H1 (cell line): ENCODE measurements at regions not wholly inside any gene's neighbourhood (a gene's known extent, or its start where the extent isn't known, plus 50 kb on each side); places are given as distances from the start of the nearest gene placed in this dataset.

Experiments used
- CTCF ChIA-PET: fragments of 300-600 bp; sonication (Branson Sonifier 250); formaldehyde crosslinking; loops from one replicate; lab custom pipeline; 2021; ENCODE audit not compliant: partially characterized antibody; lab: Charles Lee
- POLR2A ChIA-PET: fragments of 300-600 bp; sonication (Branson Sonifier 250); formaldehyde crosslinking; loops from one replicate; lab custom pipeline; 2021; ENCODE audit warnings: inconsistent platforms; ENCODE audit not compliant: partially characterized antibody; lab: Charles Lee
- DNase-seq, 2 experiments: peaks; one replicate each; pipeline versions ENCODE4 v3.0.0 to v3.0.0-alpha.2; 2010 to 2022; ENCODE audit warnings: low spot score in 2 of 2, low read depth in 1 of 2, mixed read lengths in 1 of 2
- FAIRE-seq: peaks from 2 replicates; lab custom pipeline; 2011; peaks lifted over from hg19 to GRCh38; lab: Jason Lieb, UNC
- H2AFZ ChIP-seq: 2 replicates; pipeline ENCODE4 v1.8.1; 2012; ENCODE audit warnings: low read length, inconsistent platforms
- H2AK5ac ChIP-seq: 2 replicates; pipeline ENCODE4 v1.6.1; 2013; ENCODE audit warnings: low read depth, low read length
- H2BK120ac ChIP-seq: replicated peaks from 2 replicates; pipeline ENCODE3; 2013; ENCODE audit warnings: low read depth, low read length, inconsistent platforms
- H2BK12ac ChIP-seq: 2 replicates; pipeline ENCODE4 v1.6.1; 2013; ENCODE audit warnings: low read depth, low read length
- H2BK15ac ChIP-seq: 2 replicates; pipeline ENCODE4 v1.6.1; 2013; ENCODE audit warnings: low read length
- H2BK20ac ChIP-seq: 2 replicates; pipeline ENCODE4 v1.6.1; 2013; ENCODE audit warnings: low read length
- H2BK5ac ChIP-seq: 2 replicates; pipeline ENCODE4 v1.6.1; 2013; ENCODE audit warnings: low read depth, low read length
- H3K14ac ChIP-seq: 2 replicates; pipeline ENCODE4 v1.6.1; 2013; ENCODE audit warnings: inconsistent platforms; ENCODE audit not compliant: insufficient read length
- H3K18ac ChIP-seq: 2 replicates; pipeline ENCODE4 v1.6.1; 2013; ENCODE audit warnings: low read length; ENCODE audit errors: extremely low read depth
- H3K23ac ChIP-seq: 2 replicates; pipeline ENCODE4 v1.6.1; 2013; ENCODE audit warnings: inconsistent platforms; ENCODE audit not compliant: insufficient read length
- H3K23me2 ChIP-seq: 2 replicates; pipeline ENCODE4 v1.6.1; 2013; ENCODE audit warnings: low read depth, low read length
- H3K27ac ChIP-seq: 2 replicates; pipeline ENCODE4 v1.6.1; 2011; ENCODE audit warnings: low read depth, low read length, inconsistent platforms
- H3K27me3 ChIP-seq, 4 experiments: replicated peaks in 1 of 4; 1 replicate in 1 of 4; 2 replicates in 3 of 4; pipeline versions ENCODE4 v1.6.1 to v1.8.1; 2011 to 2013; ENCODE audit warnings: low read length in 3 of 4, mild to moderate bottlenecking in 3 of 4, inconsistent platforms in 2 of 4, mixed read lengths in 2 of 4, moderate library complexity in 1 of 4; ENCODE audit not compliant: control insufficient read depth in 3 of 4, insufficient read depth in 3 of 4; ENCODE audit errors: extremely low read depth in 1 of 4
- H3K36me3 ChIP-seq, 4 experiments: 2 replicates each; pipeline versions ENCODE4 v1.6.1 to v1.8.1; 2011 to 2013; ENCODE audit warnings: mild to moderate bottlenecking in 4 of 4, low read length in 3 of 4, moderate library complexity in 2 of 4, control low read depth in 1 of 4, inconsistent platforms in 1 of 4; ENCODE audit not compliant: insufficient read depth in 4 of 4, control insufficient read depth in 2 of 4
- H3K4ac ChIP-seq: replicated peaks from 2 replicates; pipeline ENCODE3; 2013; ENCODE audit warnings: low read length, low read depth, mixed read lengths, inconsistent platforms; ENCODE audit not compliant: insufficient read length
- H3K4me1 ChIP-seq, 4 experiments: replicated peaks in 1 of 4; 1 replicate in 1 of 4; 2 replicates in 3 of 4; pipeline versions ENCODE4 v1.6.1 to v1.8.1; 2011 to 2013; ENCODE audit warnings: low read length in 3 of 4, inconsistent platforms in 2 of 4, mixed read lengths in 1 of 4; ENCODE audit not compliant: insufficient read depth in 4 of 4, control insufficient read depth in 3 of 4
- H3K4me2 ChIP-seq, 2 experiments: 2 replicates each; pipeline versions ENCODE4 v1.6.1 to v1.8.1; 2011 to 2013; ENCODE audit warnings: low read depth in 2 of 2, low read length in 2 of 2, control low read depth in 1 of 2, inconsistent platforms in 1 of 2, mild to moderate bottlenecking in 1 of 2; ENCODE audit not compliant: insufficient read depth in 1 of 2
- H3K4me3 ChIP-seq, 4 experiments: fragments of 200-600, 300-600 bp in 1 of 4; sonication (generic), shearing (Covaris generic), sonication (Bioruptor Twin) in 1 of 4; 2 replicates each; pipeline versions ENCODE4 v1.5.1 to v1.8.1; 2011 to 2016; ENCODE audit warnings: low read length in 4 of 4, low read depth in 3 of 4, control low read depth in 2 of 4, inconsistent platforms in 2 of 4, mild to moderate bottlenecking in 2 of 4, mixed read lengths in 1 of 4, moderate library complexity in 1 of 4; ENCODE audit not compliant: insufficient read depth in 2 of 4; ENCODE audit errors: extremely low read depth in 1 of 4
- H3K56ac ChIP-seq: replicated peaks from 2 replicates; pipeline ENCODE3; 2013; ENCODE audit warnings: low read depth, mild to moderate bottlenecking, mixed read lengths, low read length, inconsistent platforms; ENCODE audit not compliant: insufficient read length
- H3K79me1 ChIP-seq: 2 replicates; pipeline ENCODE4 v1.6.1; 2013; ENCODE audit warnings: low read depth, low read length, control low read depth
- H3K79me2 ChIP-seq, 2 experiments: 2 replicates each; pipeline versions ENCODE4 v1.6.1 to v1.8.1; 2012 to 2013; ENCODE audit warnings: low read length in 2 of 2, mild to moderate bottlenecking in 2 of 2, inconsistent platforms in 1 of 2; ENCODE audit not compliant: insufficient read depth in 2 of 2, control insufficient read depth in 1 of 2
- H3K9ac ChIP-seq, 4 experiments: replicated peaks in 1 of 4; 1 replicate in 1 of 4; 2 replicates in 3 of 4; pipeline versions ENCODE4 v1.6.1 to v1.8.1; 2011 to 2013; ENCODE audit warnings: low read depth in 3 of 4, low read length in 3 of 4, control low read depth in 2 of 4, mild to moderate bottlenecking in 2 of 4, moderate library complexity in 2 of 4, inconsistent platforms in 1 of 4; ENCODE audit errors: extremely low read depth in 1 of 4
- H3K9me3 ChIP-seq, 2 experiments: 2 replicates each; pipeline versions ENCODE4 v1.6.1 to v1.8.1; 2012 to 2013; ENCODE audit warnings: mild to moderate bottlenecking in 2 of 2, moderate library complexity in 2 of 2, control low read depth in 1 of 2, inconsistent platforms in 1 of 2, low read depth in 1 of 2, low read length in 1 of 2, mixed read lengths in 1 of 2; ENCODE audit not compliant: insufficient read depth in 2 of 2
- H4K20me1 ChIP-seq, 2 experiments: replicated peaks in 1 of 2; 2 replicates each; pipeline versions ENCODE3 to v1.8.1; 2011 to 2013; ENCODE audit warnings: inconsistent platforms in 2 of 2, low read length in 2 of 2, mild to moderate bottlenecking in 1 of 2; ENCODE audit not compliant: insufficient read depth in 2 of 2, control insufficient read depth in 1 of 2
- H4K5ac ChIP-seq: 2 replicates; pipeline ENCODE4 v1.6.1; 2013; ENCODE audit warnings: low read length, low read depth, mixed read lengths, inconsistent platforms; ENCODE audit not compliant: insufficient read length
- H4K8ac ChIP-seq: 2 replicates; pipeline ENCODE4 v1.8.0; 2013; ENCODE audit warnings: mild to moderate bottlenecking, moderate library complexity, low read length, inconsistent platforms; ENCODE audit not compliant: insufficient read depth; ENCODE audit errors: extremely low read depth
- H4K91ac ChIP-seq: replicated peaks from 2 replicates; pipeline ENCODE3; 2013; ENCODE audit warnings: low read length, mixed read lengths, inconsistent platforms; ENCODE audit not compliant: insufficient read length
- BACH1 ChIP-seq: IDR thresholded peaks from 2 replicates; pipeline ENCODE4 v1.6.1; 2012; ENCODE audit warnings: low read length, improper control_type of control experiment
- BRCA1 ChIP-seq: IDR thresholded peaks from 2 replicates; pipeline ENCODE4 v1.6.1; 2012; ENCODE audit warnings: low read depth, low read length, improper control_type of control experiment
- CREB1 ChIP-seq: IDR thresholded peaks from 2 replicates; pipeline ENCODE4 v1.6.1; 2012; ENCODE audit warnings: inconsistent platforms
- CTBP2 ChIP-seq: IDR thresholded peaks from 2 replicates; pipeline ENCODE4 v1.7.0; 2011; ENCODE audit warnings: borderline replicate concordance, mild to moderate bottlenecking, moderate library complexity, mixed read lengths, low read length; ENCODE audit not compliant: insufficient read depth, insufficient read length
- EGR1 ChIP-seq: IDR thresholded peaks from 2 replicates; pipeline ENCODE4 v1.6.1; 2011; ENCODE audit warnings: low read depth, low read length, borderline replicate concordance
- GABPA ChIP-seq: IDR thresholded peaks from 2 replicates; pipeline ENCODE4 v1.6.1; 2011; ENCODE audit warnings: mild to moderate bottlenecking, low read length, moderate library complexity, borderline replicate concordance; ENCODE audit not compliant: insufficient read depth
- HDAC6 ChIP-seq: IDR thresholded peaks from one replicate; pipeline ENCODE4 v1.7.1; 2012; ENCODE audit warnings: low read depth, mild to moderate bottlenecking, inconsistent platforms, low read length, moderate library complexity
- JUN ChIP-seq: IDR thresholded peaks from 2 replicates; pipeline ENCODE4 v1.6.1; 2011; ENCODE audit warnings: low read depth, mild to moderate bottlenecking, improper control_type of control experiment, low read length
- PHF8 ChIP-seq: fragments of 200-600 bp; sonication (generic); conservative IDR thresholded peaks from 2 replicates; pipeline ENCODE4 v1.7.1; 2012; ENCODE audit warnings: low read depth, mild to moderate bottlenecking, inconsistent platforms, low read length, moderate library complexity
- POLR2A ChIP-seq, 2 experiments: IDR thresholded peaks; 1 replicate in 1 of 2; 2 replicates in 1 of 2; pipeline ENCODE4 v1.6.1; 2011; ENCODE audit warnings: low read depth in 2 of 2, low read length in 2 of 2, mild to moderate bottlenecking in 2 of 2; ENCODE audit errors: control extremely low read depth in 1 of 2
- POU5F1 ChIP-seq: IDR thresholded peaks from 2 replicates; pipeline ENCODE4 v1.6.1; 2011; ENCODE audit warnings: low read depth, mild to moderate bottlenecking, low read length, moderate library complexity
- SIN3A ChIP-seq, 2 experiments: IDR thresholded peaks in 1 of 2; conservative IDR thresholded peaks in 1 of 2; 2 replicates each; pipeline ENCODE4 v1.6.1; 2011 to 2012; ENCODE audit warnings: low read length in 2 of 2, improper control_type of control experiment in 1 of 2, low read depth in 1 of 2, mild to moderate bottlenecking in 1 of 2
- SIRT6 ChIP-seq: IDR thresholded peaks from one replicate; pipeline ENCODE4 v1.7.1; 2012; ENCODE audit warnings: low read length, inconsistent platforms
- SP1 ChIP-seq: IDR thresholded peaks from 2 replicates; pipeline ENCODE4 v1.6.1; 2011; ENCODE audit warnings: low read depth, low read length
- SUZ12 ChIP-seq: fragments of 200-600 bp; sonication (generic); IDR thresholded peaks from 2 replicates; pipeline ENCODE4 v1.6.1; 2012; ENCODE audit warnings: mild to moderate bottlenecking, inconsistent platforms, low read length, moderate library complexity, mixed read lengths

DNA sequence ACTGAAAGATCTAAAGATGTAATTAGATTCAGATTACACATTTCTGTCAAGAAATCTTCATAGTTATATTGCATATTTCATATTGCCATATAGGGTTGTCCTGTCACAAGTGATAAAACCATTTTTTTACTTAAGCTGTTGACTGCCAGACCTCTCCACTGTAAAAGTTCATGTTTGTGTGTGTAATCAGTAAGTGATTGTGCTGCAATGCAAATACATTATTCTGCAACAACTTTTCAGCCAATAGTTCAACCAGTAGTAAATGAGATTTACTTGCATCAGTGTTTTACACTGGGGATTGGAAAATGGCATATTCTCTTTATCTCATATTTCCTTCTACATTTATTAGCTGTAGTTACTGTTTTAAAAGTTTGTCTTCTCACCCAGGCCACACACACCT is 603.9 kb upstream of the RORB start:
- no peak overlapping the region for H2BK20ac ChIP-seq
- H3K4me2 ChIP-seq: no peak overlapping the region
- ChIA-PET POLR2A (no interaction called here), CTCF (no interaction called here)
- no peak overlapping the region for H4K5ac ChIP-seq
- H3K4ac ChIP-seq: no peak overlapping the region
- no peak overlapping the region for H2BK120ac ChIP-seq
- no peaks in the 10 kb centered on the region for H3K79me2 ChIP-seq
- no peak overlapping the region for H3K23ac ChIP-seq
- no peak overlapping the region for H4K91ac ChIP-seq
- no peaks in the 10 kb centered on the region for H4K20me1 ChIP-seq
- H3K27me3 ChIP-seq: no peaks in the 10 kb centered on the region
- no peak overlapping the region for H3K27ac ChIP-seq
- H2BK12ac ChIP-seq: no peak overlapping the region
- no peak overlapping the region for H2BK15ac ChIP-seq
- no peaks in the 10 kb centered on the region for H3K9me3 ChIP-seq
- no peaks in the 10 kb centered on the region for H3K36me3 ChIP-seq
- H3K9ac ChIP-seq: no peak overlapping the region
- H3K18ac ChIP-seq: no peak overlapping the region
- FAIRE-seq: no peak
- no peak overlapping the region for H4K8ac ChIP-seq
- H3K14ac ChIP-seq: no peak overlapping the region
- H2AFZ ChIP-seq: no peak overlapping the region
- H3K4me3 ChIP-seq: no peak overlapping the region
- no peaks in the 10 kb centered on the region for H3K23me2 ChIP-seq
- H3K79me1 ChIP-seq: no peaks in the 10 kb centered on the region
- no peak overlapping the region for H2BK5ac ChIP-seq
- no peak for DNase-seq
- H3K4me1 ChIP-seq: no peaks in the 10 kb centered on the region
- no peak overlapping the region for H3K56ac ChIP-seq
- H2AK5ac ChIP-seq: no peak overlapping the region
- TF ChIP-seq EGR1 (no peak), SP1 (no peak), JUN (no peak), BRCA1 (no peak), SIN3A (conservative IDR thresholded peaks at IDR 0.05 in 1 of 2, IDR thresholded peaks at IDR 0.05 in 1 of 2; ENCODE audit: low read depth in 1 of 2, low read length in 2 of 2) (no peak), CREB1 (no peak), HDAC6 (no peak), POU5F1 (no peak), GABPA (no peak), CTBP2 (no peak), SUZ12 (no peak), PHF8 (no peak), BACH1 (no peak), POLR2A (IDR thresholded peaks at IDR 0.05; ENCODE audit: control extremely low read depth in 1 of 2, low read depth in 2 of 2, low read length in 2 of 2) (no peak), SIRT6 (no peak)
